ENCODE measurements at regions not wholly inside any gene's neighbourhood (a gene's known extent, or its start where the extent isn't known, plus 50 kb on each side); places are given as distances from the start of the nearest gene placed in this dataset.

DNA sequence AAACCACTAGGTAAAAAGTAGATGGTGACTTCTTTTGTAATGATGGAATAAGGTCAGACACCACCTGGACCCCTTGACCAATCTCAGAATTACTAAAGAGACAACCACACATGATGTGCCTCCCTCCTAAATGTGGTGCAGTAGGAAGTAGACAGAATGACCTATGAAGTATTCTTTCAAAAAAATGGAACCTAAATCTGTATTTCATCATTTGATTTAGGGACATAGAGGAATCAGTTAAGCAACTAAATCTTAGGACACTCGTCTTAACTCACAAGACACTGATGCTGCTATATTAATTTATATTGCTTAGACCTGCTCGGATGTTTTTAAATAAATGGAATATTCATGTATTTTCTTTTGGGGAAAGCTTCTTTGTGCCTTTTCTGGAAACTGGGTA, 80.9 kb upstream of the IRF2BP2 start:
- no peaks in the 10 kb centered on the region for H3K36me3 ChIP-seq
- 88 to 97% methylated on average over 2 of the region's 2 CpGs for WGBS, 2 donors
- no peaks in the 10 kb centered on the region for H3K27me3 ChIP-seq
- no peak overlapping the region for H3K27ac ChIP-seq
- intact Hi-C loops (cut with DNase I), result no loop called here
- peaks cover 0 to 8% (median 4%) of the 10 kb centered on the region in 11 donors for H3K9me3 ChIP-seq
- no peaks in the 10 kb centered on the region for H3K4me1 ChIP-seq
- TF ChIP-seq, protein P1, sequence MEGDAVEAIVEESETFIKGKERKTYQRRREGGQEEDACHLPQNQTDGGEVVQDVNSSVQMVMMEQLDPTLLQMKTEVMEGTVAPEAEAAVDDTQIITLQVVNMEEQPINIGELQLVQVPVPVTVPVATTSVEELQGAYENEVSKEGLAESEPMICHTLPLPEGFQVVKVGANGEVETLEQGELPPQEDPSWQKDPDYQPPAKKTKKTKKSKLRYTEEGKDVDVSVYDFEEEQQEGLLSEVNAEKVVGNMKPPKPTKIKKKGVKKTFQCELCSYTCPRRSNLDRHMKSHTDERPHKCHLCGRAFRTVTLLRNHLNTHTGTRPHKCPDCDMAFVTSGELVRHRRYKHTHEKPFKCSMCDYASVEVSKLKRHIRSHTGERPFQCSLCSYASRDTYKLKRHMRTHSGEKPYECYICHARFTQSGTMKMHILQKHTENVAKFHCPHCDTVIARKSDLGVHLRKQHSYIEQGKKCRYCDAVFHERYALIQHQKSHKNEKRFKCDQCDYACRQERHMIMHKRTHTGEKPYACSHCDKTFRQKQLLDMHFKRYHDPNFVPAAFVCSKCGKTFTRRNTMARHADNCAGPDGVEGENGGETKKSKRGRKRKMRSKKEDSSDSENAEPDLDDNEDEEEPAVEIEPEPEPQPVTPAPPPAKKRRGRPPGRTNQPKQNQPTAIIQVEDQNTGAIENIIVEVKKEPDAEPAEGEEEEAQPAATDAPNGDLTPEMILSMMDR (IDR thresholded peaks at IDR 0.05), result no peak
- ATAC-seq (no peak), DNase-seq (no peak)
- H3K4me3 ChIP-seq, result no peak overlapping the region

DNA sequence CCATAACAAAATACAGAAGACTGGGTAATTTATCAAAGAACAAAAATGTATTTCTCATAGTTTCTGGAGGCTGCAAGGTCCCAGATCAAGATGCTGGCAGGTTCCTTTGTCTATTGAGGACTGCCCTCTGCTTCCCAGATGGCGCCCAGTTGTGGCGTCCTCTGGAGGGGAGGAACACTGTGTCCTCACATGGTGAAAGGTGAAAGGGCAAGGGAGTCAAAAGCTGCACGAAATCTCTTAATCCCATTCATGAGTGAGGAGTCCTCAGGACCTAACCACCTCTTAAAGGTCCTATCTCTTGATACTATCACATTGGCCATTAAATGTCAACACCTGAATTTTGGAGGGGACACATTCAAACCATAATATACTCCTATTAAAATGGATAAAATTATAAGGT, 79.3 kb upstream of the IRF2BP2 start:
- H3K4me1 ChIP-seq, result peaks cover 0 to 7% (median 4%) of the 10 kb centered on the region in 9 donors
- H3K27me3 ChIP-seq, result no peaks in the 10 kb centered on the region
- ATAC-seq (no peak), DNase-seq (no peak)
- no peak overlapping the region for H3K4me3 ChIP-seq
- H3K9me3 ChIP-seq, result peaks cover 0 to 14% (median 4%) of the 10 kb centered on the region in 11 donors
- H3K27ac ChIP-seq, result no peak overlapping the region
- WGBS, 2 donors, result 82 to 85% methylated on average over 3 of the region's 3 CpGs
- TF ChIP-seq, protein P1 (IDR thresholded peaks at IDR 0.05), result no peak
- intact Hi-C loops (cut with DNase I), result no loop called here
- H3K36me3 ChIP-seq, result no peaks in the 10 kb centered on the region

DNA sequence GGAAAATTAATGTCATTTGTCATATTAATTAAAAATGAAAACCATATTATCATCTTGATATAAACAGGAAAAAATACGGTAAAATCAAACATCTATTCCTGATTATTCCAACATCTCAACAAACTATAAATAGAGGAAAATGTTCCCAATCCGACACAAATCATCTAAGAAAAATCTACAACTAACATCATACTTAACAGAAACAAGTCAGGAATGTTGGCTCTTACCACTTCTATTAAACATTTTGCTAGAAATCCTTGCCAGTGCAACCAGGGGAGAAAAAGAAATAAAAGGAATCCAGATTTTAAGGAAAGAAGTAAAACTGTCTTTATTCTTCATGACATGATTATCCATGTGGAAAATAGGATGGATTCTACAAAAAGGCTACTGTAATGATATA, 77.0 kb upstream of the IRF2BP2 start:
- DNase-seq (no peak), ATAC-seq (no peak)
- H3K4me1 ChIP-seq, result peaks cover 0 to 17% (median 8%) of the 10 kb centered on the region in 9 donors
- H3K27ac ChIP-seq, result no peak overlapping the region
- TF ChIP-seq, protein P1 (IDR thresholded peaks at IDR 0.05), result no peak
- H3K9me3 ChIP-seq, result peaks cover 0 to 14% (median 4%) of the 10 kb centered on the region in 11 donors
- no peaks in the 10 kb centered on the region for H3K27me3 ChIP-seq
- no peak overlapping the region for H3K4me3 ChIP-seq
- intact Hi-C loops (cut with DNase I), result no loop called here
- 87 to 92% methylated on average over 2 of the region's 2 CpGs for WGBS, 2 donors
- H3K36me3 ChIP-seq, result no peaks in the 10 kb centered on the region

DNA sequence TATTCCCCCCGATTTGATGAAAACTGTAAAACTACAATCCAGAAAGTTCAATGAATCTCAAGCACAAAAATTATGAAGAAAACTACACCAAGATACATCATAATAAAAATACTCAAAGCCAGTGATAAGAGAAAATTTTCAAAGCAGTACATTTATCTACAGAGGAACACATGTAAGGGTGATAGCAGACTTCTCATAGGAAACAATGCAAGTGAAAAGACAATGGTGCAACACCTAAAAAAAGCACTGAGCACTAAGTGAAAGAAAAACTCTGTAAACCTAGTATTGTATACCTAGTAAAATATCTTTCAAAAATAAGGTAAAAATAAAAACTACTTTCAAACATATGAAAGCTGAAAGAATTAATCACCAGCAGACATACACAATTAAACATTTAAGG, 76.1 kb upstream of the IRF2BP2 start:
- peaks cover 0 to 14% (median 4%) of the 10 kb centered on the region in 11 donors for H3K9me3 ChIP-seq
- intact Hi-C loops (cut with DNase I), result no loop called here
- no peak overlapping the region for H3K4me3 ChIP-seq
- no peak for DNase-seq
- ATAC-seq, result no peak
- H3K27me3 ChIP-seq, result no peaks in the 10 kb centered on the region
- H3K4me1 ChIP-seq, result peaks cover 0 to 17% (median 8%) of the 10 kb centered on the region in 9 donors
- WGBS, 2 donors, result 98 to 100% methylated on average over 1 of the region's 1 CpG
- H3K27ac ChIP-seq, result no peak overlapping the region
- TF ChIP-seq, protein P1 (IDR thresholded peaks at IDR 0.05), result no peak
- no peaks in the 10 kb centered on the region for H3K36me3 ChIP-seq

All from heart right ventricle (tissue), 16 donors.